ENCODE measurements at regions not wholly inside any gene's neighbourhood (a gene's known extent, or its start where the extent isn't known, plus 50 kb on each side); places are given as distances from the start of the nearest gene placed in this dataset.

DNA sequence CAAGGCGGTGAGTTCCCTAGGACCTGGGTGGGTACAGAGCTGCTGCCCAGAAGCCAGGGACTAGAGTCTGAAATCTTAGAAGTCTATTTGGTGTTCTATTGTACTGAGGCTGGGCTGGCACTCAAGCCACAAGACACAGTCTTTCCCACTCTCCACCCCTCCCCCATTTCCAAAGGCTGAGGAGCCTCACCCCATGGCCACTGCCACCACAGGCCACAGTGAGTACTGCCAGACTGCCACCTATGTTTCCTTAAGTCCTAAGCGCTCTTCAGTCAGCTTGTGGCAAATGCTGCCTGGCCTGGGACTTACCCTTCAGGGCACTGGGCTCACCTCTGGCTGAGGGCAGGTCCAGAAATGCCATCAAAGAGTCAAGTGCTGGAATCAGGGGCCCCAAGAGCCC, 469.3 kb downstream of the HAO1 start:
- TF ChIP-seq, protein P1, sequence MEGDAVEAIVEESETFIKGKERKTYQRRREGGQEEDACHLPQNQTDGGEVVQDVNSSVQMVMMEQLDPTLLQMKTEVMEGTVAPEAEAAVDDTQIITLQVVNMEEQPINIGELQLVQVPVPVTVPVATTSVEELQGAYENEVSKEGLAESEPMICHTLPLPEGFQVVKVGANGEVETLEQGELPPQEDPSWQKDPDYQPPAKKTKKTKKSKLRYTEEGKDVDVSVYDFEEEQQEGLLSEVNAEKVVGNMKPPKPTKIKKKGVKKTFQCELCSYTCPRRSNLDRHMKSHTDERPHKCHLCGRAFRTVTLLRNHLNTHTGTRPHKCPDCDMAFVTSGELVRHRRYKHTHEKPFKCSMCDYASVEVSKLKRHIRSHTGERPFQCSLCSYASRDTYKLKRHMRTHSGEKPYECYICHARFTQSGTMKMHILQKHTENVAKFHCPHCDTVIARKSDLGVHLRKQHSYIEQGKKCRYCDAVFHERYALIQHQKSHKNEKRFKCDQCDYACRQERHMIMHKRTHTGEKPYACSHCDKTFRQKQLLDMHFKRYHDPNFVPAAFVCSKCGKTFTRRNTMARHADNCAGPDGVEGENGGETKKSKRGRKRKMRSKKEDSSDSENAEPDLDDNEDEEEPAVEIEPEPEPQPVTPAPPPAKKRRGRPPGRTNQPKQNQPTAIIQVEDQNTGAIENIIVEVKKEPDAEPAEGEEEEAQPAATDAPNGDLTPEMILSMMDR (IDR thresholded peaks at IDR 0.05), result no peak
- TF ChIP-seq EZH2 (IDR thresholded peaks at IDR 0.05; ENCODE audit: borderline replicate concordance, insufficient read depth, low read depth, low read length, poor library complexity, severe bottlenecking), result no peak

Measured in B cell (primary cell).